ENCODE measurements at regions not wholly inside any gene's neighbourhood (a gene's known extent, or its start where the extent isn't known, plus 50 kb on each side); places are given as distances from the start of the nearest gene placed in this dataset.
"Not testable (repeated sequence)": the region's sequence is repeated elsewhere in the genome, so short reads cannot be mapped to it uniquely, and the experiment has no call there.

DNA sequence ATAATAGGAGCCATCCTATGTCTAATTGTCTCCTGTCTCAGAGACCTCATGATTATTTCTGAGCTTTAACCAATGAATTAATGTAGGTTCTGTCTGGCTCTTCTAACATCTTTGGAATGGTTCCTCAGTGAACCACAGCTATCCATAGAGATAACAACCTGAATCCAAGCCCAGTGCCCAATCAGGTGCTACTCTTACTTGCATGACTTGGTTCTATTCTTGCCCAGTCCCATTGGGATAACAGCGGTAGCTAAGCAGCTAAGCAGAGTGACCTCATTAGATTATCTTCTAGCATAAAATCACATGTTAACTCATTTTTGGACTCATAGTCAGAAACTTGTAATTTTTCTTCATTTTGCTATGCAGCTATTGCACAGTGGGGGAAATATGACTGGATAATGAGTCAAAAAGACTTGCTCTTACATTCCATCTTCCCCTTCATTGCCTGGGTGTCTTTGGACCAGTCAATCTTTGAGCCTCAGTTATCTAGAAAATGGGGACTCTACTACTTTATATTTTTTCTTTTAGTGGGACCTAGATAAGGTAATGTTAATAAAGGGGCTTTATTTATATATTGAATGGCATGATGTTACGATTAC lies 309.1 kb upstream of the NOTCH2NLA start:
- DNase-seq (ENCODE audit: low read depth); in situ Hi-C loops (cut with HindIII; ENCODE audit: low pct_unique_long_range_greater_than_20kb, low sequenced_read_pairs): not testable (repeated sequence)

DNA sequence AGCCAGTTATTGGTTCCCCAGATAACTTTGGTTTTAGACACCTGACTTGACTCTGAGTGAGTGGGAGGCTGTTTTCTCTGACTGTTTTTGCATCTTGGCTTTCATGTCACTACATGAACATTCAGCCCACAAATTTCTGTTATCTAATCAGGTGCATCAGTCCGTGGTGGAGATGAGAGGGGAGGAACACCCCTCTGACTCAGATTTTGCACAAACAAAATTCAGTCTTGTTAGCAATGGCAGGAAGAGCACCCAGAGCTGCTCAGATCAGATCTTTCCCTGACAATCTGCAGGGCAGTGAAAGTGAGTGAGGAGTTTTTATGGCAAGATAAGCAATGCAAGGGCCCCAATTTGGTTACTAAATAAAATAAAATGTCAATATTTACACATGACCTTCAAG lies 307.2 kb upstream of the NOTCH2NLA start:
- in situ Hi-C loops (cut with HindIII; ENCODE audit: low pct_unique_long_range_greater_than_20kb, low sequenced_read_pairs); DNase-seq (ENCODE audit: low read depth): not testable (repeated sequence)

DNA sequence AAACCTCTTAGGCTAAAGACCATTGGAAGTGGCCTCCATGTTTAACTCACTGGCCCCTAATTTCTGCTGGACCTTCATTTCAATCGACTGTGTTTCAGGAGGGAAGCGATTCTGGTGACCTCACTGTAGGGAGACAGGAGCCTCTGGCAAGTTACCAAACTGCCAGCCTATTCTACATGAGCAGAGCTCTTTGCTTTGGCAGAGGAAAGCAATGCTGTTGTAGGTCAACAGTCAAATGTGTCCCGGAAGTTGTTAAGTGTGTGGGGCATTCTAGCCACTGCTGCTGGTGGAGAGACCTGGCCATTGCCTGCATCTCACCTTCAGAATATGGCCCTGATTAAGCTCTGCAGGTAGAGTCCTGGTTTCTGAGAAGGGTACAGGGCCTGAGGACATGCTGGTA lies 306.8 kb upstream of the NOTCH2NLA start:
- in situ Hi-C loops (cut with HindIII; ENCODE audit: low pct_unique_long_range_greater_than_20kb, low sequenced_read_pairs); DNase-seq (ENCODE audit: low read depth): not testable (repeated sequence)

DNA sequence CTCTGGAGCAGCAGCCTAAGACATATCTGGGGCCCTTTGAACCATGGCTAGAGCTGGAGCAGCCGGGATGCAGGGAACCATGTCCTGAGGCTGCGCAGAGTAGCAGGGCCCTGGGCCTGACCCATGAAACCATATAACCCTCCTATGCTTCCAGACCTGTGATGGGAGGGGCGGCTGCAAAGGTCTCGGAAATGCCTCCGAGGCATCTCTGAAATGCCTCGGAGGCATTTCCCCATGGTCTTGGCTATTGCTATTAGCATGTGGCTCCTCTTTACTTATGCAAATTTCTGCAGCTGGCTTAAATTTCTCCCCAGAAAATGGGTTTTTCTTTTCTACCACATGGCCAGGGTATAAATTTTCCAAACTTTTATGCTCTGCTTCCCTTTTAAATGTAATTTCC lies 302.1 kb upstream of the NOTCH2NLA start:
- in situ Hi-C loops (cut with HindIII; ENCODE audit: low pct_unique_long_range_greater_than_20kb, low sequenced_read_pairs); DNase-seq (ENCODE audit: low read depth): not testable (repeated sequence)

DNA sequence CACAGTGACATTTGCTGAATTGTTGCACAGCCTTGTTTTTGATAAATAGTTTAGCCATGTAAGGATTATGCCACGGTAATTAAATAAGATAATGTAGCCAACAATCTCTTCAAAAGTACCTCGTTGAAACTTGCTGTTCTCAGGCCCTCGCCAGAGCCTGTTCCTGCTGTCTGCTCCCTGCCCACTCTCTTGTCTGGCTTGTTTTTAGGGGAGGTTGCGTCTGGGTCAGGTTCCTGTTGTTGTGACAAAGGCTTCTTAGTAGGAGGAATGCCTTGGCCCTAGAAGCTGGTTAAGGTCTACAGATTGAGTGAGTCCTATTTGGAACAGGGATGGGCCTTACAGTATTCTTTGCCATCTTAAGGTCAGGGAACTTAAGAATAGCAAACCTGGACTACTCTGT lies 294.0 kb upstream of the NOTCH2NLA start:
- DNase-seq (ENCODE audit: low read depth); in situ Hi-C loops (cut with HindIII; ENCODE audit: low pct_unique_long_range_greater_than_20kb, low sequenced_read_pairs): not testable (repeated sequence)

DNA sequence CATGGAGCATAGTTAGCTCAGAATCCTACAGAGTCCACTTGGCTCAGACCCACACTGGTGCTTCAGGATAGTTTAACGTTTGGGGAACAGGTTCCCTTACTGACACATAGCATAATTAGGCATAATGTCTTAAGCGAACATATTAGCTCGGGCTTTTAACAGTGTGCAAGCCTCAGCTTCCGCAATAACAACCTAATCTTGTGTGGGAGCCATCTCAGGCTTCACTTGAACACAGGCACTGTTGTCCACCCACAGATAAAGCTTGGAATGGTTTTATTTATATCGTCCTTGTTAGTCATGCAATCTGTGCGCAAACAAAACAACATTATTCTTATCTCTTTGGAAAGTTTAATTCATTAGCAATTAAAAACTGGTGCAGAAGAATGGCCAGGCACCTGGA lies 293.5 kb upstream of the NOTCH2NLA start:
- in situ Hi-C loops (cut with HindIII; ENCODE audit: low pct_unique_long_range_greater_than_20kb, low sequenced_read_pairs); DNase-seq (ENCODE audit: low read depth): not testable (repeated sequence)

DNA sequence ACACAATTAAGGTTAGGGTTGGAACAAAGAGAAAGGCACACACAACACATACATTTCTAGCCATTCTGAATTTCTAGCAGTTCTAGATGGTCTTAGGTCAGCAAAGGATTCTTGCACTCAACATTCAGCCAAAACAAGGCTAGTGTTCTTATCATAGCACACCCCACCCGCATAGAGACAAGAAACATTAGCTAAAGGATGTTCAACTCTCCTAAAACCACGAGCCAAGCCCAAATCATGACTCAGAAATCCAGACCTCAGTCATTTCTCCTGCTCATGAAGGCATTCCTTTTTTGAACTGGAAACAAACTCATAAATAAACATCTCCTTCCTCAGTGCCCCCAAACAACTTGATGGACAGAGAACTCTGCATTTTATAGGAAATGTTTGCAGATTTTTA lies 293.0 kb upstream of the NOTCH2NLA start:
- in situ Hi-C loops (cut with HindIII; ENCODE audit: low pct_unique_long_range_greater_than_20kb, low sequenced_read_pairs); DNase-seq (ENCODE audit: low read depth): not testable (repeated sequence)

DNA sequence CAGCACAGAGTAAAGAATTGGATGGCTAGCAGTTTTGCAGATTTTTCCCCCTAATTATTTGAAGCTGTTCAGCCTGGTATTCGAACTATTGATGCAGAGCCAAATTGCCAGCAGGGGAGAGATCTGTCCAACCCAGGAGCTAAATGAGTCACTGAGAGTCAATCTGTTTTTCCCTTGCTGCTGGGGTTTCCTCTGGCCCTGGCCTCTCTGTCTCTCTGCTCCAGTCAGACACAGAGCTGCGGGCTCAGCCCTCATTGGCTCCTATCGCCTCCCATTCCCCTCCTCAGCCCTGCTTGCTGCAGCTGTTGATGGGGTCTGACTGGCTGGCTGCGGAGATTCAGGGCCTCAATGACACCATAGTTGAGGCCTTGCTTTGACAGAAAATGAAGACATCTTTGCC lies 284.9 kb upstream of the NOTCH2NLA start:
- in situ Hi-C loops (cut with HindIII; ENCODE audit: low pct_unique_long_range_greater_than_20kb, low sequenced_read_pairs); DNase-seq (ENCODE audit: low read depth): not testable (repeated sequence)

DNA sequence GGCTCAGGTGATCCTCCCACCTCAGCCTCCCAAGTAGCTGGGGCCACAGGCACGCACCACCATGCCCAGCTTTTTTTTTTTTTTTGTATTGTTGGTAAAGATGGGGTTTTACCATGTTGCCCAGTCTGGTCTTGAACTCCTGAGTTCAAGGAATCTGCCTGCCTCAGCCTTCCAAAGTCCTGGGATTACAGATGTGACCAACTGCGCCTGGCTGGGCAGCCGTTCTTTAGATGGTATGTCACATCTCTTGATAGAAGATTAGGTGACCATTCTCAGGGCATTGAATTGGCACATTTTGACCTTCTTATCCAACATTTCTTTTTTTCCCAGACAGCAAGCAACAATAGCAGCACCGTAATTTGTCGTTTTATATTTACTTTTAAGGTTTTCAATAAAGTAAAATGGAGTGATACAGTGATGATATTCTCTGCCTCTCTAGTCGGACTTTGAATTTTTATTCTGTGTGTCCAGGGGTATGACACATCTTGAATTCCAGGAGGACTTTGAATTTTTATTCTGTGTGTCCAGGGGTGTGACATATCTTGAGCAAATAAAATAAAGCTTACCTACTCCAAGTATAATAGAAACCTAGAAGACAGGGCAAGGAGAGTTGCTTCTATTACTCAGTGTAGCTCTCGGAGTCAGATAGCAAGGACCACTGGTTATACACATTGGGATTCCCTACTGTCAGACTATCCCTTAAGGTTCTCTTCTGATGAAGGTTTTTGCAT lies 282.4 kb upstream of the NOTCH2NLA start:
- in situ Hi-C loops (cut with HindIII; ENCODE audit: low pct_unique_long_range_greater_than_20kb, low sequenced_read_pairs); DNase-seq (ENCODE audit: low read depth): not testable (repeated sequence)

DNA sequence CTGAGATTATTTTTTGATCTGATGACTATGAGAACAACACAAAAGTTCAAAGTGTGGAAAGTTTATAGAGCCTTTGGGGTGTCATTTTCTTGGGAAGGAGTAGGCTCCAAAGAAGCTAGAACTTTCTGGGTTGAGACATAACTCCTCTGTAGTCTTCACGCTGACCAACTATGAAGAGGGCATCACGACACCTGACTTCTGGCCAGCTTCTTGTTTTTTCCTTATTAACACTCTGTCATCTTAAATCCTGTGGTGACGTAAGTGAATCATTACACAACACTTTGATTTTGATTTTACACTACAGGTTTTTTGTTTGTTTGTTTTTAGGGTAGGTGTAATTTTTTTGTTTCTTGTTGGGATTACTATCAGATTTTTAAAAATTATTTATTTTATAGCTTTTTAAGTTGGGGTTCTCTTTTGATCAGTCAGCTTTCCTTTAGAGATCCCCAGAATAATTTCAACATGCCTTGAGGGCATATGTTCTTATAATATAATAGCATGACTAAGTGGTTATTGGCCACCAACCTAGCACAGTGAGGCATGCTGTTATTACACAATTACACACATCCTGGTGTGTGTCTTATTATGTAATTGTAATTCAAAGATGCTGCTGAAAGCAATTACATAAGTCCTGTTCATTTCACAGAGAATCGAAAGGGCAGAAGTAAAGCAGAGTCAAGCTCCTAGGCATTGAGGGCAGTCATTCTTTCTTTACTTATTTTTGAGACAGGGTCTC lies 281.6 kb upstream of the NOTCH2NLA start:
- DNase-seq (ENCODE audit: low read depth); in situ Hi-C loops (cut with HindIII; ENCODE audit: low pct_unique_long_range_greater_than_20kb, low sequenced_read_pairs): not testable (repeated sequence)

DNA sequence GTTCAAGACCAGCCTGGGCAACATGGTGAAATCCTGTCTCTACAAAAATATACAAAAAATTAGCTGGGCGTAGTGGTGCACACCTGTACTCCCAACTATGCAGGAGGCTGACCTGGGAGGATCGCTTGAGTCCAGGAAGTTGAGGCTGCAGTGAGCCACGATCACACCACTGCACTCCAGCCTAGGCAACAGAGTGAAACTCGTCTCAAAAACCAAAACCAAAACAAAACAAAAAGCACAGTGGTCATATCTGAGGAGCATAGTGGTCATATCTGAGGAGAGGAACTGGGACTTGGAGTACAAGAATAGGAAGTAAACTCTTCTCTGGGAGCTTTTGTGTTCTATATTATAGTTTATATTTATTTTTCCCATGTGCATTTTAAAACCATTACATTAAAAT lies 275.3 kb upstream of the NOTCH2NLA start:
- DNase-seq (ENCODE audit: low read depth); in situ Hi-C loops (cut with HindIII; ENCODE audit: low pct_unique_long_range_greater_than_20kb, low sequenced_read_pairs): not testable (repeated sequence)

DNA sequence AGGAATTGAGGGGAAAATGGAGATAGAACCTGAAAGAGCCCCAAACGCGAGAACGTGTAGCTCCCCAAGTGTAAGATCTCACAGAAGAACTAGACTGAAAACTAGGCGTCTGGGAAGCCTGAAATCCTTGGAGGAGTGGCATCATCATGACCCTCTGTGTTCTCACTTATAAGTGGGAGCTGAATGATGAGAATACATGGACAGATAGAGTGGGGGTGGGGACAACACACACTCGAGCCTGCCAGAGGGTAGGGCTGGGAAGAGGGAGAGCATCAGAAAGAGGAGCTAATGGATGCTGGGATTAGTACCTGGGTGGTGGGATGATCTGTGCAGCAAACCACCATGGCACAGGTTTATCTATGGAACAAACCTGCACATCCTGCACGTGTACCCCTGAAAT lies 258.7 kb upstream of the NOTCH2NLA start:
- DNase-seq (ENCODE audit: low read depth); in situ Hi-C loops (cut with HindIII; ENCODE audit: low pct_unique_long_range_greater_than_20kb, low sequenced_read_pairs): not testable (repeated sequence)

DNA sequence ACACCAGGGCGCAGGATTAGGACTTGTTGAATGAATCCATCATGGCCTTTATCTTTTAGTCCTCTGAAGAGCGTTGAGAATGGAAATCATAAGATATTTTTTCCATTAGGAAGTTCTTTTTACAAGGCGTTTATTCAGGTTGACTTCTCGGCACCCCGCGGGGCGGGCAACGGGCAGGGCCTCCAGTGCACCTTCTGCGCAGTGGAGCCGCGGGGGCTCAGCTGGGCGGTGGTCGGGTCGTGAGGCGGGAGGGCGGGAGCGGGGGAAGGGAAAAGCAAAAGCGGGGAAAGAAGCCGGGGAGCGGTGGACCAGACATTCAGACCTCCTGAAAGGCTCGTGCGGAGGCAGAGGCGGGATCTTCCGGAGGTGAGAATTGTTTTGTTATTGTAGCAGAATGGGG lies 258.3 kb upstream of the NOTCH2NLA start:
- DNase-seq (ENCODE audit: low read depth); in situ Hi-C loops (cut with HindIII; ENCODE audit: low pct_unique_long_range_greater_than_20kb, low sequenced_read_pairs): not testable (repeated sequence)

DNA sequence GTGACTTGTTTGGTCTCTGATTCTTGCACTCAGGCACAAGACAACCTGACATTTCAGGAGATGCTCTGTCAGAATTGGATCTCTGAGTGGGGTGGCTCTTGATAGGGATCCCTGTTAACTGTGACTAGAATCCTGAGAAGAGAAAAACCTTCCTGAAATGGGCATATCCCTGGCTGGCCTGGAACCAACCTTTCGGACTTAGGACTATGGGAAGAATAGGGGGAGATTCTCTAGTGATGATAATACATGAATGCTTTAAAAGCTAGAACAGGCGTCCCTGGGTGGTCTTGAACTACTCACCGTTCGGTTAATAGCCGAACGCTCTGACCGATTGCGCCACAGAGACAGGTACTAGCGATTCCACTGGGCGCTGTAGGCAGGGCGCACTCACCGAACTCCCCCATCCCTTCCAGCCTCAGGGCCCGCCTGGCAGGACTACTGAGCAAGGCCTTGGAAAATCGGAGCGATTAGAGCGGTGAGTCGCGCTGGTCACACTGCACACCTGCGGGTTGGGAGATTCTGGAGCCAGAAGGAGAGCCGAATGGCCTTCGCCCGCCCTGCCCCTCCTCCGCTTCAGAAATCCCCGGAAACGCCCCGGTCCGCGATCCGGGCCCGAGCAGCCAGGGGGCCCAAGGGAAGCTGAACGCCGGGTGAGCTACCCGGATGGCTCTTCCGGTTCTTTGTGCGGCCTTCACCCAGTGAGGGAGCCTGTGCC lies 257.6 kb upstream of the NOTCH2NLA start:
- in situ Hi-C loops (cut with HindIII; ENCODE audit: low pct_unique_long_range_greater_than_20kb, low sequenced_read_pairs); DNase-seq (ENCODE audit: low read depth): not testable (repeated sequence)

DNA sequence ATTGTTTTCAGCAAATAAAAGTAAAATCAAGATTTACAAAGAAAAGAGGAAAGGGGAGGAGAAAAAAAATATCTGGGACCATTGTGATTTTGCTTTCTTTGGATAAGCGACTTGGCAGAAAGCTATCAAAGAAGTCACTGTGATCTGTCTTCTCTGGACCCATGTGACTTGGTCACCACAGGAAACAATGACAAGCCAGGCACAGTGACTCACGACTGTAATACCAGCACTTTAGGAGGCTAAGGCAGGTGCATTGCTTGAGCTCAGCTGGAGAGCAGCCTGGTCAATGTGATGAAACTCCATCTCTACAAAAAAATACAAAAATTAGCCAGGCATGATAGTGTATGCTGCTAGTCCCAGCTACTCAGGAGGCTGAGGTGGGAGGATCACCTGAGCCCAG lies 255.4 kb upstream of the NOTCH2NLA start:
- in situ Hi-C loops (cut with HindIII; ENCODE audit: low pct_unique_long_range_greater_than_20kb, low sequenced_read_pairs); DNase-seq (ENCODE audit: low read depth): not testable (repeated sequence)

DNA sequence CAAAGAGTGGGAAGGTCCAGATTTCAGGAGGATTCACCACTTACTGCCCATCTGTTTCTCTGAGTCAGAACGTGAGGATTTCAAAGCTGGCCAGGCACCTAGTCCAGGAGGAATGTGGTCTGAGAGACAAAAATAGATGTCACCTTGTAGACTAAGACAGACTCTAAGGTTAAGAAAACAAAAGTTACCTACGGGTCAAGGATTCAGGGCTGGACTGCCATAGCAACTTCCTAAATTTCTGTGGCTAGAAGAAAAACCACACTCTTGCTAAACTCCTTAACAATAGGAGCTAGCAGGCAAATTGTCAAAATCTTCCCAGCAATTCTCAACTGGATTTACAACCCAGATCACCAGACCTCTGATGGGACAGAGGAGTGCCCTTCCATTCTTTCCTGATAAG lies 250.4 kb upstream of the NOTCH2NLA start:
- DNase-seq (ENCODE audit: low read depth); in situ Hi-C loops (cut with HindIII; ENCODE audit: low pct_unique_long_range_greater_than_20kb, low sequenced_read_pairs): not testable (repeated sequence)

DNA sequence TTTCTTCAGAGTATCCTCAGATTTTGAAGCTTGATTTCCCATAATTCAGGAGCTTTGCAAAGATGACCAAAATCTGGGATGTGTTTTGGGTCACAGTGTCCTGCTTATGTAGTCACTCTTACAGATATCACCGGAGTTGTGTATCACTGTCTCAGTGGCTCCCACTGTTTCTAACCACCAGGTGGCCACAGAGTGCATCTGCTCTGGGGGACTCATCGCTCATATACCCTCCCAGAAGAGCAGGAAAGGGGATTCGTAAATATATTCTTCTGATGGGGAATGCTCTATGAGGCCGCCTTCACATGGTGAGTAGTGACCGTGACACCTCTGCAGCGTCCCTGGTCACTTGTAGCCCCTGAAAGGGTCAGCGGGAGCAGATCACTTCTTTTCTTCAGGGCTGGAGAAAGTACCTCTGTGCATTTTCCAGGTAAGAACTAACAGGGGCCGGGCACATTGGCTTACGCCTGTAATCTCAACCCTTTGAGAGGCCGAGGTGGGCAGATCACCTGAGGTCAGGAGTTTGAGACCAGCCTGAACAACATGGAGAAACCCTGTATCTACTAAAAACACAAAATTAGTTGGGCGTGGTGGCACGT lies 249.4 kb upstream of the NOTCH2NLA start:
- in situ Hi-C loops (cut with HindIII; ENCODE audit: low pct_unique_long_range_greater_than_20kb, low sequenced_read_pairs): not testable (repeated sequence)
- DNase-seq (ENCODE audit: low read depth): peak; percentile 29

DNA sequence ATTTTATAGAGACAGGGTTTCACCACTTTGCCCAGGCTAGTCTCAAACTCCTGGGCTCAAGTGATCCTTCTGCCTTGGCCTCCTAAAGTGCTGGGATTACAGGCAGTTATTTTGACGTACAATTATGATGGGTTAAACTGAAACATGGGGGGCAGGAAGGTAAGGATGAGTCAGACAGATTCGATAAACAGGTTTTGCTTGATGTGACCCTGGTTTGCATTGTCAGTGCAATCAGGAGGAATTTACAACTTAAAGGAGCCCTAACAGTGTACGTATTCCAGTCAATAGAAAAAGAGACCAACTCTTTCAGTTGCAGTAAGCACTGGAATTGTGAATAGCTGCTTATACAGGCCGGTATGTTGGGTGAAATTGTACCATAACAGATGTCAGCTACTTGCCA lies 246.3 kb upstream of the NOTCH2NLA start:
- DNase-seq (ENCODE audit: low read depth); in situ Hi-C loops (cut with HindIII; ENCODE audit: low pct_unique_long_range_greater_than_20kb, low sequenced_read_pairs): not testable (repeated sequence)

Data from Caki2 (cell line).